HG03432 (cell line): ENCODE measurements at regions not wholly inside any gene's neighbourhood (a gene's known extent, or its start where the extent isn't known, plus 50 kb on each side); places are given as distances from the start of the nearest gene placed in this dataset.
A peak's percentile ranks its signal among the peaks of the same experiment; 100 is the strongest.
"Not testable (repeated sequence)": the region's sequence is repeated elsewhere in the genome, so short reads cannot be mapped to it uniquely, and the experiment has no call there.

ENCODE experiments used
- ATAC-seq: cut with Tn5 transposase; IDR thresholded peaks from one replicate; pipeline ENCODE4 v1.9.1; 2021; ENCODE audit warnings: mild to moderate bottlenecking, moderate library complexity; ENCODE audit not compliant: unreplicated experiment

DNA sequence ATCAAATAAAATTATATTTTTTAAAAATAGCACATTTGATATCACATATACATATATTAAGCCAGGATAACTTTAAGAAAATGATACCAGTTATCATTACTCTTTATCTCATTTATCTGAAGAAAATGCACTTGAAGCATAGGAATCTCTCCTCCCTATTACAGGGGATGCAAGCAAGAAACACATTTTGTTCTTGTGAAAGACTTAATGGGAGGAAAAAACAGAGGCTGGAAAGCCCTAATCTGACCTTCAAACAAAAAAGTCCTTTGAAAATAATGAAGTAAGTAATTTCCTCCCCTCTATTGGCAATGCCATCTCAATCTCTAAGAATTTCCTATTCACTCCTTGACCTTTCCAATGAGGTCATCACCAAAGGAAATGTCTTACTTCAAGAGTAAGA, 1012.6 kb upstream of the ADAMTS5 start:
- ATAC-seq: not testable (repeated sequence)

GRCh38 chr21:27975514-27975913, 1008.6 kb upstream of the ADAMTS5 start:
- ATAC-seq: no peak

DNA sequence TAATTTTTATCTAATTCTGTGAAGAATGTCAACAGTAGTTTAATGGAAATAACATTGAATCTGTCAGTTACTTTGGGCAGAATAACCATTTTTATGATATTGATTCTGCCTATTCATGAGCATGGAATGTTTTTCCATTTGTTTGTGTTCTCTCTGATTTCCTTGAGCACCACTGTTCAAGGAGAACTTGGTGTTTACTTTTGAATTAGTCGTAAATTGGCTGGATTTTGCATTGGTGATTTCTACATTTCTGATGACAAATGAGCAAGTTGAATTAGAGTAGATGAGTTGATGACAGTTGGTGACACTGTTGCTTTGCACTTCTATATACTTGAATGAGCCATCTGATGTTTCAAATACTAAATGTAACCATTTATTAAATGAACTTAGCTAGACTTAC, 1007.3 kb upstream of the ADAMTS5 start:
- ATAC-seq: not testable (repeated sequence)

GRCh38 chr21:27968240-27968639, 1001.4 kb upstream of the ADAMTS5 start:
- not testable (repeated sequence) for ATAC-seq

DNA sequence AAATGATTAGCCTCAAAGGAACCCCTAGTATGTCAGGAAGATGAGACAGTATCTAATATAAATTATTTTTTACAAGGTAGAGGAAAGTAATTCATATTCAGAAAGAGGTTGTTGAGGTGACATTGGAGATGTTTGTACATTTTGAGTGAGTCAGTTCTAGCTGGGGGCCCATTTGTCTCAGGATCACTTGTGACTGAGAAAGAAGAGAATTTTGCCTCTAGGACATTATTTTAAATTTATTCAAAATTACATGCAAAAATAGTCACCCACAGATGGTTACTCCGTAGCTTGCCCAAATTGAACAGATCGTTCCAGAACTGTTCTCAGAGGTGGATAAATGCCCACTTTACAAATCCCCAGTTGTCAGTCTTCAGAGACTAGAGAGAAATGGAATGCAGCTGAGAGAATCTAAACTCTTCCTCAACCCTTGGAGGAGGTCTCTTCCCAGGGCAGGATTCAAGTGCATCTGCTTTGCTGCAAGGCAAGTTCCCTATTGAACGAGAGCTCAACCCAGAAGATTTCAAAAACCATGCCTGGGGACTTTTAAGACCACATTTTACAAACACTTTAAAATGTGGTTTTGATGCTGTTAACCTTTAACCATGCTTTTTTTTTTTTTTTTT, 987.8 kb upstream of the ADAMTS5 start:
- no peak for ATAC-seq

GRCh38 chr21:27953340-27954045, 986.6 kb upstream of the ADAMTS5 start:
- ATAC-seq: no peak

GRCh38 chr21:27949093-27949492, 982.2 kb upstream of the ADAMTS5 start:
- not testable (repeated sequence) for ATAC-seq

- ATAC-seq: not testable (repeated sequence)
Observed at GRCh38 chr21:27930108-27930767, 963.4 kb upstream of the ADAMTS5 start.

DNA sequence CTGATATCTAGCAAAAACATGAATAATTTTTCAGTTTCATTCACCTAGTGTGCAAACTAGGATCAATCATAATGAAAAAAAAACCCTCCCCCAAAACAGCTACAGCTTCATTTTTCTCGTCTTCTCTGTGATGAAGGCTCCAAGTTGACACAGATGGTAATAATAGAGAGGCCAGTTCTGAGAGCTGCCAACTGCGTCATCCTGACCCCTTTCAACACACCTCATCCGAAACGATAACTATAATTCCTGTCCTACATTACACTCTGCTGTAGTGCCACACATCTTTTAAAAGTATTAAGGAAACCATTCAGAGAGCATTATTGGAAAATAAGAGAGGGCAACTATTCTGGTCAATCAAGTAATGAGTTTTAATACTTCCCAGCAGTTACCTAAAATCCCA, 962.3 kb upstream of the ADAMTS5 start:
- ATAC-seq: not testable (repeated sequence)

GRCh38 chr21:27928534-27929115, 961.7 kb upstream of the ADAMTS5 start:
- not testable (repeated sequence) for ATAC-seq

- ATAC-seq: not testable (repeated sequence)
Observed at GRCh38 chr21:27921421-27921820, 954.5 kb upstream of the ADAMTS5 start.

- ATAC-seq: not testable (repeated sequence)
Observed at GRCh38 chr21:27917966-27918365, 951.1 kb upstream of the ADAMTS5 start.

- ATAC-seq: not testable (repeated sequence)
Observed at GRCh38 chr21:27916326-27916725, 949.4 kb upstream of the ADAMTS5 start.

DNA sequence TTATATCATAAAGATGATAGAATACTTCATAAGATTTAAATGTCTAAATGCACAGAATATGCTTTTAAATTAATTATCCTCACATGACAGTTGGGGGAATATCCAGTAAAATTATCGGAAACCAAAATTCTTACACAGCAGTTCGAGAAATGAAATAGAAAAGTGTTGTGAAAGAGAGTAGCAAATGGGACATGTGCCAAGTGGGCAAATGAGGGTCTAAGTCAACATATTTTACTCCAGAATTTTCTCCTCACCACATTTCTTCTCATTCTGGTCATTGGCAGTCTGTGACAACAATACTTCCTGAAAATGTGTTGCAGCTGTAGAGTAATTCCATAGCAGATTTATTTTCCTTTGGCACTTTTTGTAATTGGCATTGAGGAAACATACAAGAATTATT, 945.2 kb upstream of the ADAMTS5 start:
- not testable (repeated sequence) for ATAC-seq

GRCh38 chr21:27909487-27909886, 942.6 kb upstream of the ADAMTS5 start:
- ATAC-seq: not testable (repeated sequence)

- not testable (repeated sequence) for ATAC-seq
Observed at GRCh38 chr21:27908816-27909215, 941.9 kb upstream of the ADAMTS5 start.

DNA sequence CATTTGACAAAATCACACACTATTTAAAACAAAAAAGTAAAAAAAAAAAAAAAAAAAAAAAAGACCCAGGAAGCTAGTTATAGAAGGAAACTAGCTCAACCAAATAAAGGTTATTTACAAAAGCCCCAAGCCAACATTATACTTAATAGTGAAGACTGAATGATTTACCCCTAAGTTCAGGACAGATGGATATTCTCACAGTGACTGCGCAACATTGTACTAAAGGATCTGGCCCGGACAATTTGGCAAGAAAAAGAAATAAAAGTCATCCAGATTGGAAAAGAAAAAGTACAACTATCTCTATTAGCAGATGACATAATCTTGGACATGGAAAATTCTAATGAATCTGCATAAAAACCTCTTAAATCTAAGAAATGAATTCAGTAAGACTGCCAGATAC, 936.0 kb upstream of the ADAMTS5 start:
- ATAC-seq: not testable (repeated sequence)

- ATAC-seq: not testable (repeated sequence)
Observed at GRCh38 chr21:27893619-27894018, 926.7 kb upstream of the ADAMTS5 start.

GRCh38 chr21:27891495-27891894, 924.6 kb upstream of the ADAMTS5 start:
- ATAC-seq: peak; percentile 82

- ATAC-seq: not testable (repeated sequence)
Observed at GRCh38 chr21:27887808-27888455, 921.0 kb upstream of the ADAMTS5 start.

- ATAC-seq: no peak
Observed at GRCh38 chr21:27885296-27885711, 918.4 kb upstream of the ADAMTS5 start.
